GM20431 (cell line): ENCODE measurements at regions not wholly inside any gene's neighbourhood (a gene's known extent, or its start where the extent isn't known, plus 50 kb on each side); places are given as distances from the start of the nearest gene placed in this dataset.

Experiments used
- in situ Hi-C: fragments of 300-500 bp; cut with MseI, MboI; formaldehyde crosslinking; loops from one replicate; pipeline ENCODE4 v1.15.0; 2020; ENCODE audit warnings: low sequenced_read_pairs; ENCODE audit not compliant: unreplicated experiment

GRCh38 chr3:18747383-18747782 lies 322.2 kb upstream of the SATB1 start:
- in situ Hi-C loops, result no loop called here

- in situ Hi-C loops, result no loop called here
Measured at GRCh38 chr3:18745472-18745871, 320.3 kb upstream of the SATB1 start.

GRCh38 chr3:18744472-18744871 lies 319.3 kb upstream of the SATB1 start:
- in situ Hi-C loops, result no loop called here

GRCh38 chr3:18743761-18744160 lies 318.6 kb upstream of the SATB1 start:
- in situ Hi-C loops, result no loop called here

- in situ Hi-C loops, result no loop called here
Measured at GRCh38 chr3:18740631-18741583, 315.8 kb upstream of the SATB1 start.

- in situ Hi-C loops, result no loop called here
Measured at GRCh38 chr3:18739099-18739433, 313.9 kb upstream of the SATB1 start.

GRCh38 chr3:18738393-18739098 lies 313.4 kb upstream of the SATB1 start:
- in situ Hi-C loops, result no loop called here

GRCh38 chr3:18735005-18735404 lies 309.9 kb upstream of the SATB1 start:
- in situ Hi-C loops, result no loop called here

- in situ Hi-C loops, result no loop called here
Measured at GRCh38 chr3:18734309-18734708, 309.2 kb upstream of the SATB1 start.

- in situ Hi-C loops, result no loop called here
Measured at GRCh38 chr3:18732474-18732873, 307.3 kb upstream of the SATB1 start.

GRCh38 chr3:18730491-18730890 lies 305.4 kb upstream of the SATB1 start:
- in situ Hi-C loops, result no loop called here

GRCh38 chr3:18729671-18730070 lies 304.5 kb upstream of the SATB1 start:
- in situ Hi-C loops, result no loop called here

- in situ Hi-C loops, result no loop called here
Measured at GRCh38 chr3:18725668-18726407, 300.7 kb upstream of the SATB1 start.

- in situ Hi-C loops, result no loop called here
Measured at GRCh38 chr3:18724456-18724855, 299.3 kb upstream of the SATB1 start.

- in situ Hi-C loops, result no loop called here
Measured at GRCh38 chr3:18723206-18723810, 298.2 kb upstream of the SATB1 start.

GRCh38 chr3:18720543-18720942 lies 295.4 kb upstream of the SATB1 start:
- in situ Hi-C loops, result no loop called here

GRCh38 chr3:18717598-18717997 lies 292.5 kb upstream of the SATB1 start:
- in situ Hi-C loops, result no loop called here

- in situ Hi-C loops, result no loop called here
Measured at GRCh38 chr3:18716821-18717220, 291.7 kb upstream of the SATB1 start.

GRCh38 chr3:18716101-18716500 lies 291.0 kb upstream of the SATB1 start:
- in situ Hi-C loops, result no loop called here

GRCh38 chr3:18715208-18715607 lies 290.1 kb upstream of the SATB1 start:
- in situ Hi-C loops, result no loop called here
